ENCODE measurements at regions not wholly inside any gene's neighbourhood (a gene's known extent, or its start where the extent isn't known, plus 50 kb on each side); places are given as distances from the start of the nearest gene placed in this dataset.

DNA sequence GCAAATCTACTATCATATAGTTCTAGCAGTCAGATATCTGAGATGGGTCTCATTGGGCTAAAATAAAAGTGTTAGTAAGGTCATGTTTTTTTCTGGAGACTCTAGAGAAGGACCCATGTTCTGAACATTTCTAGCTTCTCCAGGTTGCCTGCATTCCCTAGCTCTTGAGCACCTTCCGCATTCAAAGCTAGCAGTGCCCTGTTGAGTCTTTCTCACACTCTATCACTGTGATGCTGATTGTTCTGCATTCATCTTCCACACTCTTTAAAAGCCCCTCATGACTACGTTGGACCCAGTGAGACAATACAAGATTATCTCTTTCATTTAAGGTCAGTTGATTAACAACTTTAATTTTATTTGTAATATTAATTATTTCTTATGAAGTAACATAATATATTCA is 433.3 kb upstream of the CHORDC1 start:
- no peak for DNase-seq (ENCODE audit: low spot score)
- Histone ChIP-seq H3K4me1 (no peaks in the 10 kb centered on the region), H3K36me3 (no peaks in the 10 kb centered on the region), H3K27me3 (no peaks in the 10 kb centered on the region), H3K9me3 (no peaks in the 10 kb centered on the region), H3K4me3 (no peak overlapping the region), H3K27ac (no peak overlapping the region)
- TF ChIP-seq, protein P1, sequence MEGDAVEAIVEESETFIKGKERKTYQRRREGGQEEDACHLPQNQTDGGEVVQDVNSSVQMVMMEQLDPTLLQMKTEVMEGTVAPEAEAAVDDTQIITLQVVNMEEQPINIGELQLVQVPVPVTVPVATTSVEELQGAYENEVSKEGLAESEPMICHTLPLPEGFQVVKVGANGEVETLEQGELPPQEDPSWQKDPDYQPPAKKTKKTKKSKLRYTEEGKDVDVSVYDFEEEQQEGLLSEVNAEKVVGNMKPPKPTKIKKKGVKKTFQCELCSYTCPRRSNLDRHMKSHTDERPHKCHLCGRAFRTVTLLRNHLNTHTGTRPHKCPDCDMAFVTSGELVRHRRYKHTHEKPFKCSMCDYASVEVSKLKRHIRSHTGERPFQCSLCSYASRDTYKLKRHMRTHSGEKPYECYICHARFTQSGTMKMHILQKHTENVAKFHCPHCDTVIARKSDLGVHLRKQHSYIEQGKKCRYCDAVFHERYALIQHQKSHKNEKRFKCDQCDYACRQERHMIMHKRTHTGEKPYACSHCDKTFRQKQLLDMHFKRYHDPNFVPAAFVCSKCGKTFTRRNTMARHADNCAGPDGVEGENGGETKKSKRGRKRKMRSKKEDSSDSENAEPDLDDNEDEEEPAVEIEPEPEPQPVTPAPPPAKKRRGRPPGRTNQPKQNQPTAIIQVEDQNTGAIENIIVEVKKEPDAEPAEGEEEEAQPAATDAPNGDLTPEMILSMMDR (IDR thresholded peaks at IDR 0.05) = no peak

DNA sequence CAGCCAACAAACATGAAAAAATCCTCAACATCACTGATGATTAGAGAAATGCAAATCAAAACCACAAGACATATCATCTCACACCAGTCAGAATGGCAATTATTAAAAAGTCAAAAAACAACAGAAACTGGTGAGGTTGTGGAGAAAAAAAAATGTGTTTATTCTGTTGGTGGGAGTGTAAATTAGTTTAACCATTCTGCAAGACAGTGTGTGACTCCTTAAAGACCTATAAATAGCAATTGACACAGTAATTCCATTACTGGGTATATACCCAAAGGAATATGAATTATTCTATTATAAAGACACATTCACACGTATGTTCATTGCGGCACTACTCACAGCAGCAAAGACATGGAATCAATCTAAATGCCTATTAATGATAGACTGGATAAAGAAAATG is 427.3 kb upstream of the CHORDC1 start:
- Histone ChIP-seq H3K36me3 (no peaks in the 10 kb centered on the region), H3K9me3 (no peaks in the 10 kb centered on the region), H3K27ac (no peak overlapping the region), H3K27me3 (no peaks in the 10 kb centered on the region), H3K4me3 (no peak overlapping the region), H3K4me1 (no peaks in the 10 kb centered on the region)
- TF ChIP-seq, protein P1 (IDR thresholded peaks at IDR 0.05) = no peak
- DNase-seq (ENCODE audit: low spot score) = no peak

DNA sequence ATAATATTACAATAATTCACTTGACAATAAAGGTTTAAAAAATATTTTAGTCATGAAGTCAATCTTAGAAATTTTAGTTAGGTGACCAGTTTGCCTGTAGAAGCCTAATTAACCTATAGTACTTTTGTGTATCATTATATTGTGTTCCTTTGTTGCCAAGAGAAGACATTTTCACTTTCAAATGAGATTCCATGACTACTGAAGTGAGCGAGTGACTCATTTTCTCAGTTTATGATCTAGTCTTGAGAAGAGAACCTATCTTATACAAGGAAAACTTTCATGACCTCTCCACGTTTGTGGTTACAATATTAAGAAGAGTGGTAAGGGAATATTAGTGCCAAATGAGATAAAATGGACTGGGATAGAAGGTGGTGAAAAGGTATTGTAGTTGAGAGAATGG is 423.9 kb upstream of the CHORDC1 start:
- Histone ChIP-seq H3K27ac (no peak overlapping the region), H3K27me3 (no peaks in the 10 kb centered on the region), H3K9me3 (no peaks in the 10 kb centered on the region), H3K4me3 (no peak overlapping the region), H3K4me1 (no peaks in the 10 kb centered on the region), H3K36me3 (no peaks in the 10 kb centered on the region)
- TF ChIP-seq, protein P1 (IDR thresholded peaks at IDR 0.05) = no peak
- DNase-seq (ENCODE audit: low spot score) = no peak

DNA sequence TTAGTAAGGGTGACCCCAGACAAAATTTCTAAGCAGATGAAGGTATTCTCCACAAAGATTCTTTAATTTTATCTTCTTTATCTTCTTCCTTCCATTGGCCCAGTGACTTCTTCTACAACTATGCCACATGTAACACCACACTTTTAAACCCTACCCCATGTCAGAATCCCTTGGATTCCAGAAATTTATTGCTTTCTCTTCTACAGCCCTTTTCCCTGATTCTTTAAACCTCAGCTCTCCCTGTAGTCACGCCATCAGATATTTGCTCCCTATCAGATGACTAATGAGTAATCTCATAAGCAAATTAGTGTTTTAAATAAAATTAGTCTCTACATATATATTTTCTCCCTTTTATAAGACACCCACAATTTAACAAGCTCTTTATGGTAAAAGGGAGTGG is 423.4 kb upstream of the CHORDC1 start:
- Histone ChIP-seq H3K4me3 (no peak overlapping the region), H3K4me1 (no peaks in the 10 kb centered on the region), H3K36me3 (no peaks in the 10 kb centered on the region), H3K27ac (no peak overlapping the region), H3K9me3 (no peaks in the 10 kb centered on the region), H3K27me3 (no peaks in the 10 kb centered on the region)
- TF ChIP-seq, protein P1 (IDR thresholded peaks at IDR 0.05) = no peak
- no peak for DNase-seq (ENCODE audit: low spot score)

DNA sequence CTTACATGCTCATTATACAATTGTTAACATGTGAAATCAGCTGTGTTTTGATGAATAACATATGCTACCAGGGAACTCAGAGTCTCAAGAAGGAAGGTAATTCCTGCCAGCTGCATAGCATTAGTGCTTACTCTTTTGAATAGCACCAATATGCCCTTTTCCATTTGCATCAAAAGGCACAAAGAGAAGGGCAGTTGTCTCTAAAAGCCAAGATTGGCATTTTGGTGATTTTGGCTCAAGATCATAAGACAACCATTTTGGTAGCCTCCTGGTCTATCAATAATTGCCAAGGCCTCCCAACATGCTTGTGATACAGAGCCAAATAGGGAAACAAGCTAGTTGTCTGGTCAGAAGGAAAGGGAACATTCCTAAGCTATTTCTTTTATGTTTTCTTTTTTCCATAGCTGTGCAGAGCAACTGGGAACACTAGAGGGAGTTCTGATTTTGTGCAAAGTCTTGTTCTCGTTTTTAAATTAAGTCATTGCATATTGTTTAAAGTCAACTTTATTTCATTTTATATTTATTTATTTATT is 416.7 kb upstream of the CHORDC1 start:
- H3K36me3 ChIP-seq = no peaks in the 10 kb centered on the region
- no peak for DNase-seq (ENCODE audit: low spot score)
- H3K27me3 ChIP-seq = no peaks in the 10 kb centered on the region
- no peaks in the 10 kb centered on the region for H3K4me1 ChIP-seq
- no peak overlapping the region for H3K4me3 ChIP-seq
- TF ChIP-seq, protein P1 (IDR thresholded peaks at IDR 0.05) = no peak
- no peak overlapping the region for H3K27ac ChIP-seq
- H3K9me3 ChIP-seq = no peaks in the 10 kb centered on the region

DNA sequence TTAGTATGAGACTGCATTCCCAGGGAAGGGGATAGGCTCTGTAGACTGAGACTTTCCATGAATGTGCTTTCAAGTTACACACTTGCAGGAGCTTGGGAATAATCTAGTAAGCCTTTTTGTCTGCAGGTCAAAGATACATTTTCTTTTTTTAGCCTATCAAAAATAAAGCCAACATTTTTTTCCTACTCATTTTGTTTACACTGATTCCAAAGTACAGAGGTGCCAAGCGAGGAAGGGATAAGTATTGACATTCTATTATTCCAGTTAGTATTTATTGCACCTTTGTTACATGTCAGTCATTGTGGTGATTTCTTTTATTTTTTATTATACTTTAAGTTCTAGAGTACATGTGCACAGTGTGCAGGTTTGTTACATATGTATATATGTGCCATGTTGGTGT is 413.0 kb upstream of the CHORDC1 start:
- Histone ChIP-seq H3K4me3 (no peak overlapping the region), H3K9me3 (no peaks in the 10 kb centered on the region), H3K27me3 (no peaks in the 10 kb centered on the region), H3K27ac (no peak overlapping the region), H3K36me3 (no peaks in the 10 kb centered on the region), H3K4me1 (no peaks in the 10 kb centered on the region)
- DNase-seq (ENCODE audit: low spot score) = no peak
- TF ChIP-seq, protein P1 (IDR thresholded peaks at IDR 0.05) = no peak

All from right atrium auricular region (tissue), 2 donors.